NCI-H345 treated with DMSO at 0.1 percent for 48 hours (cell line): ENCODE measurements at regions not wholly inside any gene's neighbourhood (a gene's known extent, or its start where the extent isn't known, plus 50 kb on each side); places are given as distances from the start of the nearest gene placed in this dataset.
"Not testable (repeated sequence)": the region's sequence is repeated elsewhere in the genome, so short reads cannot be mapped to it uniquely, and the experiment has no call there.

Experiments used
- DNase-seq: peaks from one replicate; lab custom pipeline; 2025; ENCODE audit not compliant: unreplicated experiment; lab: John Stamatoyannopoulos, UW

DNA sequence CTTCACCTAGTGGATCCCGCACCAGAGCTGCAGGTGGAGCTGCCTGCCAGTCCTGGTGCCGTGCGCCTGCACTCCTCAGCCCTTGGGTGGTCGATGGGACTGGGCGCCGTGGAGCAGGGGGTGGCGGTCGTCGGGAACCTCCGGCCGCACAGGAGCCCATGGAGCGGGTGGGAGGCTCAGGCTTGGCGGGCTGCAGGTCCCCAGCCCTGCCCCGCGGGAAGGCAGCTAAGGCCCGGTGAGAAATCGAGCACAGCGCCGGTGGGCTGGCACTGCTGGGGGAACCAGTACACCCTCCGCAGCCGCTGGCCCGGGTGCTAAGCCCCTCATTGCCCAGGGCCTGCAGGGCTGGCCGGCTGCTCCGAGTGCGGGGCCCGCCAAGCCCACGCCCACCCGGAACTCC lies 253.2 kb downstream of the MTERF1 start:
- not testable (repeated sequence) for DNase-seq

- DNase-seq: peak; percentile 45
Measured at GRCh38 chr7:91628742-91629141, 251.8 kb downstream of the MTERF1 start.

GRCh38 chr7:91630581-91631380 lies 249.7 kb downstream of the MTERF1 start:
- no peak for DNase-seq

GRCh38 chr7:91632234-91632940 lies 248.1 kb downstream of the MTERF1 start:
- no peak for DNase-seq

GRCh38 chr7:91633013-91633441 lies 247.5 kb downstream of the MTERF1 start:
- DNase-seq: peak; percentile 75

- peak; percentile 91 for DNase-seq
Measured at GRCh38 chr7:91634485-91635177, 245.9 kb downstream of the MTERF1 start.

GRCh38 chr7:91636129-91636724 lies 244.3 kb downstream of the MTERF1 start:
- DNase-seq: no peak

GRCh38 chr7:91636728-91637127 lies 243.8 kb downstream of the MTERF1 start:
- DNase-seq: no peak

GRCh38 chr7:91644256-91644655 lies 236.2 kb downstream of the MTERF1 start:
- no peak for DNase-seq

DNA sequence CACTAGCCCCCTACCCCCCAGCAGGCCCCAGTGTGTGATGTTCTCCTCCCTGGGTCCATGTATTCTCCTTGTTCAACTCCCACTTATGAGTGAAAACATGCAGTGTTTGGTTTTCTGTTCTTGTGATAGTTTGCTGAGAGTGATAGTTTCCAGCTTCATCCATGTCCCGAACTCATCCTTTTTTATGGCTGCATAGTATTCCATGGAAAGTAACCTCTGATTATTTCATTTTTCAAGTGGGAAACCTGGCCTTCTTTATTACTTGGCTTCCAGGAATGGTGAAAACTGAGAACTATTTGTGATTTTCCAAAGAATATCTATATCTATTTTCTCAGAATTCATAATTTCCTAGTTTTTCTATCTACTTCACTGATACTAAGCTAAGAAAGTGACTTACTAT lies 235.0 kb downstream of the MTERF1 start:
- no peak for DNase-seq

- DNase-seq: no peak
Measured at GRCh38 chr7:91651986-91652385, 228.5 kb downstream of the MTERF1 start.

DNA sequence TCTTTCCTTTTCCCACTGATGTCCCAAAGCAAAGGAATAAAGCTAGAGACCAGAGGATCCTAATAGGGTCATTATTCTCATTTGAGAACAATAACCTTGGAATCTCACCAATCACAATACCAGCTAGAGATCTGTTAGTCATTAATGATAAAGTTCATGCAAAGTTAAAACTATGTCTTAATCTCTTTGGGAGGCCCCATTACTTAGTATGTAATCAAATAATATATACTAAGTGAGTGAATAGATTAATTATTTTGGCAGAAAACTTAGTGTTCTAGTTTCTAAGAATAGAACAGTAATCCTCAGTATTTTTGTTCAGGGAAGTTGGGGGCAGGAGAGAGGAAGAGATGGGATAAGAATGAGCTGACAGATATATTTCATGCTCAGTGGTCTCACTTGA lies 227.2 kb downstream of the MTERF1 start:
- no peak for DNase-seq

DNA sequence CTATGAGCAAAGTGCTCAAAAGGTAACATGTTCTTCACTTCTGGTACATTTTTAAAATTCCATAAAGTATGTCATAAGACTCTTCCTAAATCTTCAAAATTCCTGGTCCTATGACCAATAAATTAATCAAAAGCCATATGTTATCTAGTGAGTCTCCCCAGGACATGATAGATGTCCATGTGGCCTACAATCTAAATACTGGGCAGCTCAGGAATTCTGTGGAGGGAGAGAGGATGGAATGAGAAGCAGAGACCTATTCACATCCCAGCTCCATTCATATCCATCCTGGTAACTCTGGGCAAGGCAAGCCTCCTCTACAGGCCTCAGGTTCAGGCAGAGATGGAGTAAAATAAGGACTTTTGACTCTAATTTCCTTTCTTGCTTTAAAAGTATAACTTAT lies 224.8 kb downstream of the MTERF1 start:
- no peak for DNase-seq

GRCh38 chr7:91656541-91657482 lies 223.7 kb downstream of the MTERF1 start:
- DNase-seq: no peak

GRCh38 chr7:91657483-91658071 lies 222.9 kb downstream of the MTERF1 start:
- DNase-seq: no peak

- DNase-seq: no peak
Measured at GRCh38 chr7:91659096-91659495, 221.4 kb downstream of the MTERF1 start.

DNA sequence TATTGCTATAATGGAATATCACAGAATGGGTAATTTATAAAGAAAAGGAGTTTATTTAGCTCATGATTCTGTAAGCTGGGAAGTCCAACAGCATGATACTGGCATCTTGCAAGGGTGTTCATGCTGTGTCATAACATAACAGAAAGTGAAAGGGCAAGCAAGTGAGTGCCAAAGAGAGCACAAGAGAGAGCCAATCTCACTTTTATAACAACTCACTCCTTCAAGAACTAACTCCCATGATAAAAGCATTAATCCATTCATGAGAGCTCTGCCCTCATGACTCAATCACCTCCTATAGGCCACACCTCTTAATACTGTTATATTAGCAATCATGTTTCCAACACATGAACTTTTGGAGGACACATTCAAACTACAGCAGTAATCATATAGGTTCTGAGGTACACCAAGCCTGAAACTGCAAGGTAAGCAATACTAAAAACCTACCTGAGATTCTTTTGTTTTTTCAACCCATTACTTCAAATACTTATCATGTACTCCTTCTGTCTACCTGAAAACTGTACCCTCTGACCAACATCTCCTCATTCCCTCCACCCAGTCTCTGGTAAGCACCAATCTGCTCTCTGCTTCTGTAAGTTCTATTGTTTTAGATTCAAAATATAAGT lies 219.7 kb downstream of the MTERF1 start:
- no peak for DNase-seq

- DNase-seq: no peak
Measured at GRCh38 chr7:91661727-91662126, 218.8 kb downstream of the MTERF1 start.

GRCh38 chr7:91668217-91668616 lies 212.3 kb downstream of the MTERF1 start:
- DNase-seq: no peak
